GM21515 (cell line): ENCODE measurements at regions not wholly inside any gene's neighbourhood (a gene's known extent, or its start where the extent isn't known, plus 50 kb on each side); places are given as distances from the start of the nearest gene placed in this dataset.

Experiments used
- ATAC-seq: cut with Tn5 transposase; IDR thresholded peaks from one replicate; pipeline ENCODE4 v1.9.1; 2021; ENCODE audit not compliant: unreplicated experiment

DNA sequence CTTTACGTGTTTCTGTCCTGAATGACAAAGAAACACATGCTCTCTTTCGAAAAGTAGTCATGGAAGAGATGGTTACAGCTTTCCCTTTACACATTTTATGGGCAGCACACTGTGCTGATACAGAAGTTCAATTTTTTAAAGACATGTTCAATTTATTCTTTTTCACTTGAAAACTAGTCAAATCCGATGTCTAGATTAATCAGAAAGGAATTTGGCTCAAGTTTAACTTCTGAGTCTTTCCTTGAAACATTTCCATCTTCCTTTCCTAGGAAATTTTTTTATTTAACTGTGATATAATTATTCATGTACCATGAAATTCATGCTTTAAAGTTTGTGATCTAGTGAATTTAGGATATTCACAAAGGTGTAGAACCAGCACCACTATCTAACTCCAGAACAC lies 360.1 kb downstream of the TNS3 start:
- ATAC-seq, result no peak

DNA sequence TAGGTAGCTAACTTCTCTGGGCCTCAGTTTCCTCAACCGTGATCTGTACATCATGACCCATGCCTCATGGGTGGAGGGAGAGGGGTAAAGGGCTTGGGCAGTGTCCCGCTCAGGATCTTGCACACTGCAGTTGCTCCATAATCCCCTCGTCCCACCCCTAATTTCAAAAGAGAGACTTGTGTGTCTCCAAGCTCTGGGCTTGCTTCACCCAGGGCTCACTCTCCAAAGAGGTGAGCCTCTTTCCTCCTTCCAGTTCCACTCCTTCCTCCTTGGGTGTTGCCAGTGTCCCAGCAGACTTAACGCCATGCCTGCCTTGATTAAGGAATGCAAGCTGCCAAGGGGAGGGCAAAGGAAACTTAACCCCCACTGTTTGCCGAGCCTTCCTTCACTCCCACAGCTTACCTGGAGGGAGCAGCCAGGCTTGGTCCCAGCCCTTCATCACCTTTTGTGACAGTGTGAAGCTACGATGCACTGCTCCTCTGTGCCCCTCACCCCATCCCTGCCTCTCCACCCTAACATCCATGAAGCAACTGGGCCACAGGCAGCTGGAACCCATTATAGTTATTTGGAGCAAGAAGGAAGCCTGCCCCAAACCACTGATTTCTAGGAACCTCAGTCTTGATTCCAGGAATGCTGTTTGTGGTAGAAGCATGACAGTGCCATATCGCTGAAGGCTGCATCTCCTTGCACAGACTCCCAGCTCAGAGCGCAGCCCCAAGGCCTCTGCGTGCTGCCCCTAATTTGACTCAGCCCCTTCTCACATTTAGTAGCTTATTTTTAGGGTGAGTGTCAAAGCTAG lies 363.3 kb downstream of the TNS3 start:
- ATAC-seq, result no peak

DNA sequence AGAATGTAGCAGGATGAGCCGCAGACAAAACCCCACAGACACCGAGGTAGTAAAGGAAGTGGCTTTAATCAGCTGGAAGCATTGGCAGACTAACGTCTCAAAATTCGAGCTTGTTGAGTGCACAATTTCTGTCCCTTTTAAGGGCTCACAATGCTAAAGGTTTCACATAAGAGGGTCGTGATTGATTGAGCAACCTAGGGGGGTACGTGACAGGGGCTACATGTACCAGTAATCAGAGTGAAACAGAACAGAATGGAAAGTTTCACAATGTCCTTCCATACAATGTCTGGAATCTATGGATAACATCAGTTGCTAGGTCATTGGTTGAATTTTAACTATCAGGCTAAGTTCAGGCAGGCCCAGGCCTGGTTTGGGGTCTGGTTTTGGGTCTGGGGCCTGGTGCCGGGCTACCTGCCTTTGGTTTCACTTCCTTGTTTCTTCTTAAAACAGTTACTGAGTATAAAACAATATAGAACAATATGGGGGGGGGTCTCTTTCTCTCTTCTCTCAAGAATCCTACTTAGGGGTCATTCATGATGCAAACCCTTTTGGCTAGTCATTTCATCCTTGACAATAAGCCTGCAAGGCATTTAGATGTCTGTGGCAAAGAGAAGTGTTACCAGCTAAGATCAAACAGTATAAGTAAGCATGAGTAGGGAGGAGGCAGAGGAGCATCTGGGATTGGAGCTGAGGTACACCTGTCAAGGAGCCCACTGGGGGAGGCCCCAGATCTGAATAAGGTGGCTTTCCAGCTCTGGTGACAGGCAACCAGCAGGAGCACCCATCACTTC lies 364.1 kb downstream of the TNS3 start:
- no peak for ATAC-seq

DNA sequence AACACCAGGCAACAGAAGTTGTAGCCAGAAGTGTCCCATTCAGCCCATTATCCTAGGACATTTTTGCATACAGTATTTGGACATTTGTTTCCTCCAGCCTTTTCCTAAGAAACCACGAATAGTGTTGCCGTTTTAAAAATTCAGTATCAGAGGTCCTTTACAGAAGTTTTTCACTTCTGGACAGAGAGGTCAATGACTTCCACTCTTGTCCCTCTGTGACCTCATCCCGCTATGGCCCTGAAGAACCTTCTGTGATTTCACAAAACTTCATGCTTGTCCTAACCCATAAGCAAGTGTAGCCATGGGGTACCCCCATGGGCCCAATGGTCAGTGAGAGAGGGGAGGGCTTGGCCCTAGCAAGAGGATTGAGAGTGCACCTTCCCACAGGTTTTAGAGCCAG lies 364.8 kb downstream of the TNS3 start:
- ATAC-seq, result no peak

DNA sequence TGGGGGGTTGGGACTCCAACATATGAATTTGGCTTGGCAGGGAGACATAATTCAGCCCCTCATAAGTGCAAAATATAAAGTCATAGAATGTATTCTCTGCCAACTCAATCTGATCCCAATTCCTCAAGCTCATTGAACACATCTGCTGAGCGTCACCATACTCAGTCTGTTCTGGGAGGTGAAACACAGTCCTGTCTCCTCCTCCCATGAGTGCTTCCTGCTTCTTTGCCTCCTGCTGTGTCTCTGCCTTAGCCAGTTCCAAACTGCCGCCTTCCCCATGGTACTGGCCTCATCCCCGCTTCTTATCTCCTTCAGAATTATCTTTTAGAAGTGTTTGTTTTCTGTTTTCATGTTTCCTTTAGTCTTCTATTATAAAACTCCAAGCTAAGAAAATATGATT lies 365.5 kb downstream of the TNS3 start:
- ATAC-seq, result no peak

DNA sequence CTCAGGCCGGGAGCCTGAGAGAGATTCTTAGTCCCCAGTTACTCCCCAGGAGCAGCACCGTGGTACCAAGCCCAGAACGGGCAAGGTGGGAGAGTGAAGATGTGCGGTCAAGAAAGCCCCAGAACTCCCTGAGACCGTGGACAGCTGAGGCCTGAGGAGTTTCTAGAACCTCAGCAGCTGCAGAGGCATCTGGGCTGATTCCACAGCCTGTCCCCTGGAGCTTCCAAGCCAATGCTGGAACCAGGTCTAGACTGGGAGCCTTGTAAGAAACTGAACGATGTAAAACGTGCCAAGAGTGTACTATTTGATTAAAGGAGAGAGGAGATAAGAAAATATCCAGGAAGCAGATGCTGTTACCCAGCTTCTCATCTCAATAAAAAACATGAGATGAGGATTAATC lies 366.3 kb downstream of the TNS3 start:
- ATAC-seq, result no peak

DNA sequence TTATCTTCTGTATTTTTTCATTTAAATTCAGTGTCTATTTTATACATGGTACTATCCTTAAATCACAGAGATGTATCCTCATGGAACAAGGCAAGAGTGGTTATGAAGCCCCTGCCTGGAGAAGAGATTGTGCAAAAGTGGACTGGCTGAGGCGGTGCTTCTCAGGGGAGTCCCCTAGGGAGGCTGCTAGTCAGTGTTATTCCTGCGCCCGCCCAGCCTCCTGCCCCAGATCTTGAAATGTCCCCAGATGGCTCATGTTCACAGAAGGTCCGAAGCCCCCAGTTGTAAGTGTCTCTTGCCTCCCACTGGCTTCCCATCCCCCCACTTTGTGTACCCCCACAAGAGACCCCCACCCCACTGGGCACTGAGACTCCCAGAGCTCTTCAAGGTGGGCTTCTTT lies 366.9 kb downstream of the TNS3 start:
- no peak for ATAC-seq

DNA sequence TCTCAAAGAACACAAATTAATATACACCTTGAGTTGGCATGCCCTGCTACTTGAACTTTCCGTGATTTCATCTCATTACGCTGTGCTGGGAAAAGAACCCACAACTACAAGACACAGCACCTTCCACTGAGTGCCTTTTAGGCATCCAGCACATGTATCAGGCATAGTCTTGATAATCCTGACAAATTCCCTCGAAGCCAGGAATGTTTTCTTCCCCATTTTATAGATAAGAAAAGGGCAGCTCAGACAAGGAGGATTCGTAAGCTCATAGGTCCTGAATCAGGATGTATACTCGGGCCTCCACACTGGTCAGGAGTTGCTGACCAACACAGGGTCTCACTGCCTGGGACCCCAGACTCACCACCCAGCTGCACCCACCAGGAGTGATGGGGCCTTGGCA lies 368.6 kb downstream of the TNS3 start:
- ATAC-seq, result no peak

DNA sequence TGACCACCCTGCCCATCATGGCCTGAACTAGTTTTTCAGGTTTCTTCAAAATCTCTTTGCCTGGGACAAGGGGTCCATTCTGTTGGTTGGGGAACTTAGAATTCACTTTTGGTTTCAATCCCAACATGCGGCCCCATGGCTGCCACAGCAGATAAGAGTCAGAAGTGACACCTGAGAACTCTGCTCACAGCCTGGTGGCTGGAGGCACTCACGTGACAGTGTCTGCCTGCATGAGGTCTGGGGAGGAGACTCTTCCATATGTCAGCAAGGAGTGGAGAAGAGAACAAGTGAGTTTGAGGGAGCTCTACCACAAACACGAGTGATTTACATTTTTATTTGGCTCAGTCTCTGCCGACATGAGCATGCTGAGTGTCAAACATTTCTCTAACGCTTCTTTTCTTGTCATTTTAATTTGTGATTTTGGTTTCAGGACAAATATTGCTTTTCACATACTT lies 370.4 kb downstream of the TNS3 start:
- no peak for ATAC-seq

DNA sequence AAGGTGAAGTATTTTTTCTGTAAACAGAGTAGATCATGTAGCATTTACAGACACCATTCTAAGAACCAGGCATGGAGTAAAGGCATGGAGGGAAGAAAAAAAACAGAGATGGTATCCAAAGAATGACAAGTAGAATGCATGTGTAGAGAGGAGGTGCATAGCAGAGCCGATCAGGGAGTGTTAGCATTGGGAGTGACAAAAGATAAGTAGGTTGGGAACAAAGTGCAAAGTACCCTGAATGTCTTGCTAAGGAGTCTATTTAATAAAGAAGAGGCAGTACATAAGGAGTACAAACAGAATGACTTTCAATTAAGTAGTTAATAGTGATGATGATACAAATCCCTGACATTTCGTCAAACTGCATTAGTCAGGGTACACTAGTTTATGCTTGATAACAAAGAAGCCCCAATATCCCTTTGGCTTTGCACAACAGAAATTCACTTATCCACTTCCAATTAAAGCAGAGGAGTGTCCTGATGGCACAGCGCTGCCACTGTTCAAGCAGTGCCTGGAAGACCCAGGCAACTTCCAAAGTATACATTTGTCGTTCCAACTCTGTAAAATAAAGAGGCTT lies 371.5 kb downstream of the TNS3 start:
- no peak for ATAC-seq

DNA sequence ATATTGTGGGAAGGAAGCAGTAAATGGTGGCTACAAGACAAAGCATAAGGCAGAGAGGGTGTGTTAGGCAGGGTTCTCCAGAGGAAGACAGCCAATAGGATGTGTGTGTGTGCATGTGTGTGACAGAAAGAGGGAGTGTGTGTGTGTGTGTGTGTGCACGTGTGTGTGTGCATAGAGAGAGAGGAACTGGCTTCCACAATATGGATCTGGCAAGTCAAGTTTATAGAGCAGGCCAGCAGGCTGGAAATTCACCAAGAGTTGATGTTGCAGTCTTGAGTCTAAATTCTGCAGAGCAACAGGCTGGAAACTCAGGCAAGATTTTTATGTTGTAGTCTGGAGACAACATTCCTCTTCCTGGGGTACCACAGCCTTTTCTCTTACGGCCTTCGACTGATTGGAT lies 374.0 kb downstream of the TNS3 start:
- ATAC-seq, result no peak

DNA sequence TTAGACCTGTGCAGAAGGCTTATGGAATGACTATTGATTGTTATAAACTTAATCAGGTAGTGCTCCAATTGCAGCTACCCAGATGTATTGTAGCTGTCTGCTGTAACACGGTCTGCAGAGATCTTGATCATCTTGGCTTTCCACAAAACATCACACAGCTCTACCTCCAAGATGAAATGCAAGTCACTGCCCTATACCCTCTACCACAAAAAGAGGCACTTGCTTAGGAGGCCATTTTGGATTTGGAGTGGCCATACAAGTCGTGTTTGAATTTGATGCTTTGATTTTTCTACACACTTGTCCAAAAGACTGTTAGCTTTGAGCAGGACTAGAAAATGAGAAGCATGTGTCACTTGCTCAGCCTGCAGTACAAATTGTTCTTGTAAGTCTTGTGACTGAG lies 377.2 kb downstream of the TNS3 start:
- no peak for ATAC-seq

DNA sequence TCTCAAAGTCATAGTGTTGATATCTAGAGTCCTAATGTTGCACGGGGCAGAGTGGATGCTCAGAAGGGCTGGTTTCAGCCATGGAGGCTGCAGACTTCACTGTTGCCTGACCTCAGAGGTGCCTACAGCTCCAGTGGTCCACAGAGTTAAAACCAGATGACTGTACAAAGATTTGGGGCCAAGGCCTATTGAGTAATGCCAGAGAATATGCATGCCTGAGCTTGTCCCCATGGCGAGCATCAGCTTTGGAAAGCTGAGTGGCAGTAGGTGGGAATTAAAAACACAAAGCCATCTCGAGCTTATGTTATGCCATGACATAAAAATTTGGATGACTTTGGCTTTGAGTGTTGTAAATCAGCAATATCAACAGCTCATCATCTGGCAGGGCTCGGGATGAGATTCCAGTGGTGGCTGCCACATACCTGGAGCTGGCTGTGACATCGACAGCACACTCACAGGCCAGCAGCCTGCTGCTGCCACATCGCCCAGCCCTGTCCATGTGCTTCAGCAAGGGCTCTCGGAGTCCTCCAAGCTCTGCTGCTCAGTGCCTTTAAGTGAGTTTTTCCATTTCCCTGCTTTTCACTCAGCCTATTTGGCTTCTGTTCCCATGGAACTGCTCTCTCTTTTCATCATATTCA lies 379.6 kb downstream of the TNS3 start:
- no peak for ATAC-seq

DNA sequence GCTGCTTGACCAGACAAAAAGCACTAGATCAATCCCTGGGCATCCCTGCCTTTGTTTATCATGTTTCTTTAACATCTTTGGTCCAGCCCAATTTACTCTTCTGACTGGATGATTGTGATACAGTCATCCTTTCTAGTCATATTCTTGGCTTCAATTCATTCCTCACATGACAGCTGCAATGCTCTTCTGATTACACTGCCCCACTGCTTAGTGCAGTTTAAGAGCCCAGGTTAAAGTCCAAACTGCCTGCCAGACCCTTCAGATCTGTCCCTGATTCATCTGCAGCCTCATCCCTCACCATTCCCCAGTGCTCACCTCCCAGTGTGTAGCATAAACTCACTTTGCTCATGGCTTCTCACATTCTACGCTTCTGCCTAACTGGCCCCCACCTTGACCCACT lies 383.8 kb downstream of the TNS3 start:
- no peak for ATAC-seq

DNA sequence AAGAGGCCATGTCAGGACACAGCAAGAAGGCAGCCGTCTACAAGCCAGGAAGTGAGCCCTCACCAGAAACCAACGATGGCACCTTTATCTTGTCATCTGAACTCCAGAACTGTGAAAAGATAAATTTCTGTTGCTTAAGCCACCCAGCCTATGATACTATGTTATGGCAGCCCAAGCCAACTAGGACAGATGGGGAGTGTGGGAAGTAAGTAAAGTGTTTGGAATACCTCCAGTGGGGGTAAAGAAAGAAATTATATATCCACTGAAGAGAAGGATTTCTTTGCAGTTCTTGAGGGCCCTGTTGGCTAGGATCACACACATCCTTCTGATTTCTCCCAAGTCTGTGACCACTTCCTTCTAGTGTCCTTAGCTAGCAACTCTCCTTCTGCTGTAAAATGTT lies 384.4 kb downstream of the TNS3 start:
- ATAC-seq, result no peak

DNA sequence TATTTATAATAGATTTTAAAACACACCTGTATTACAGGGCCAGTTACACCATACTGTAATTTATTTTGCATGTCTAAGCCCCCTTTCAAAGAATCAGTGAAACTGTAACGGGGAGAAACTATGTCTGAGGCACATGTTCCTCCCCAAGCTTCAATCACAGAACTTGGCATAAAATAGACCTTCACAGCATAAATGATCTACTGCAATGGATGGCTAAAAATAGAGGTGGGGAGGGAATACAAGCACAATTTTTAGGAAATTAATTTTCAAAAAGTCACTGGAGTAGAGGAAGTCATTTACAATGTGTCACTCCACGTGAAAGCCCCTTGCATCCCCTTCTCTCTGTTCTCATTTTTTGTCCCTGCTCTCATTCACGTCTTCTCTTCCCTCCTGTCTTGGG lies 385.2 kb downstream of the TNS3 start:
- ATAC-seq, result no peak

DNA sequence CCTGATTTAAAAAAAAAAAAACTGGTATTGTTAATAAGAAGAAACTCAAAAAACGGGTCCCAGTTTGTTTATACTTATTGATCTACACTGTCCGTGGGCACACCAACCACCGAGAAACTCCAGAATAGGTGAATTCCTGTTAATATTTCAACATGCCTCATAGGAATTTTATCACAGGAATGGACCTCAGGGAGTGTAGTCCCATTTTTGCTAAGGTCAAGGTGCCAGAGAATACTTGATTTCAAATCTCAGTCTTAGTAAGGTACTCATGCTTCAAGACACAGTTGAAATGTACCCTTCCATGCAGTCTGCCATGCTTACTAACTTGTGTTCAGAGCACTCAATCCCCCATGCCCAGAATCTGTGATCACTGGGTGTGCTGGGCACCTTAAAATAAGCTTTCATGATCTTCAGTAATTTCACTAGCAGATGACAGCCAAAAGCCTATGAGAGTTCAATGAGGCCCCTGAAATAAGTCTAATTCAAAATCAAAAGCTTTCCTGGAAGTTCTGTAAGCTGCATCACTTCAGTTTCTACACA lies 385.7 kb downstream of the TNS3 start:
- no peak for ATAC-seq

DNA sequence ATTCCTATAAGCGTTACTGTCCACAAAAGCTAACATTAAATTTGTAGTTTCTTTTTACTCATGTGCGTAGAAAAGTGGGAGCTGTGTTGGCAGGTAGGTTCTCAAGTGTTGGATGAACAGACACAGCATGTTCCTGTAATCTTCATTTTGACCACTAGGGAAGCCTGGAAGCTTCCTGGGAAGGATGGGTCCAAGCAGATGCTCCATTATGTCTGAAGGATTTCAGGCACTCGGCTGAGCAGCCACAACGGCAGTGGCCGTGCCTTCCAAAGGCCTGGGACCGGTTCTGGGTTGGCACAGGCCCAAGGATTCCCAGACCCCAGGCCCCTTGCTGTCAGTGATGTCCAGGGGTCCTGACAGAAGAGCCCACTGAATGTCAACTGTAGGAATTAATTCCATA lies 386.3 kb downstream of the TNS3 start:
- no peak for ATAC-seq

DNA sequence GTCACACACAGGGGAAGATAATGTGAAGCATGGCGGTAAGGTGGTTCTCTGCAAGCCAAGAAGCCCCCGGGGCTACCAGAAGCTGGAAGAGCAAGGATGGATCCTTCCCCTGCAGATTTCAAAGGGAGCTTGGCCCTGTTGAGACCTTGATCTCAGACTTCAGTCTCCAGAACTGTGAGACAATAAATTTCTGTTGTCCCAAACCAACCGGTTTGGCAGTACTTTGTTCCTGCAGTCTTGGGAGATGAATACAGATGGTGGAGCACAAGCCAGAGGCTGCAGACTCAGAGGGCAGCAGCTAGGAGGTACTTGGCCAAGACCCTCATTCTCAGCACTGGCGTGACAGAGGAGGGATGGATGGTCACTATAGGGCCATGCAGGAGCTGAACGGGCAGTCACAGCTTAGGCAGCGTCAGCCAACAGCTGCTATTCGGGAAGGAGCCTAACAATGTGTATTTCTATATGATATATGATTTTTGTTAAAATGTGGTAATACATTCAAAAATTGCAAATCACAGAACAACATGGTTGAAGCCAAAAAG lies 387.3 kb downstream of the TNS3 start:
- ATAC-seq, result no peak

DNA sequence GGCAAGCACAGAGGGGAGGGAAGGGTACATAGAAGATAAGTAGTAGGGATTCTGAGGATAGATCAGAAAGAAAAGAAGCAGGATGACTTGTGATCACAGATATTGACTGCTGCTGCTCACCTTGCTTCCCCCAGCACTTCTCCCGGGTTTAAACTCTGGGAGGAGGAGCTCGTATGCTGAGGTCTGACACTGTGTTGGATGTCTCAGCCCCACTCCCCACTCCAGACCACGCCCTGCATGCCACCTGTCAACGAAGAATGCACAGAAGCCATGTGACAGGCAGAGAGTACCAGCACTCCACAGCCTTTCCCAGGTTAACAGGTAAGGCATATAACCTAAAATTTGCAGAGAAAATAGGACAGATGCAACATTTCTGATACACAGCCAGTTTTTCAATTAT lies 388.9 kb downstream of the TNS3 start:
- ATAC-seq, result no peak

DNA sequence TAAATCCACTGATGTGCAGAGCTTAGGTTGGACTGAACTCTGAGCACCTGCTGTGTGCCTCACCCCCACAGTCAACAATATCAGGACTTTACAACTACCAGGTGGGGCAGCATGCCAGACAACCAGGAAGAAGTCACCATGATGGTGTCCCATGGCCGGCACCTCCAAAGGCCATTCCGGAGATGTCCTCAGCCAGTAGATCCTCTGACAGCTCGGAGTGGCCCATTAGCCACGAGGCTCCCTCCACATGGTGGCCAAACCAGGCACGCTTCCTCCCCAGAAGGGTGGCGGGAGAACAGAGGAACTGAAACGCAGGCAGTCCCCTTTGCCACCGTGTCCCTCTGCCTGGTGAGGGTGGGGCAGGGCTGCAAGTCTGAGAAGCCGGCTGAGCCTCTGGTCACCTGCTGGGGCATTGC lies 390.0 kb downstream of the TNS3 start:
- no peak for ATAC-seq
